A673 (cell line): ENCODE measurements at regions not wholly inside any gene's neighbourhood (a gene's known extent, or its start where the extent isn't known, plus 50 kb on each side); places are given as distances from the start of the nearest gene placed in this dataset.

Experiments used
- EZH2 ChIP-seq: fragments of 200-600 bp; sonication (generic); IDR thresholded peaks from 2 replicates; pipeline ENCODE4 v1.6.1; 2017; ENCODE audit warnings: borderline replicate concordance, low read depth, mild to moderate bottlenecking, mixed read lengths, antibody characterized with exemption, low read length; ENCODE audit not compliant: poor library complexity, severe bottlenecking
- TF ChIP-seq, protein P1 (sequence below): fragments of 300-800, 200-600 bp; sonication (generic); conservative IDR thresholded peaks from 2 replicates; pipeline ENCODE4 v1.5.1; 2017; ENCODE audit warnings: low read depth, mild to moderate bottlenecking, antibody characterized with exemption, low read length, moderate library complexity, mixed read lengths

DNA sequence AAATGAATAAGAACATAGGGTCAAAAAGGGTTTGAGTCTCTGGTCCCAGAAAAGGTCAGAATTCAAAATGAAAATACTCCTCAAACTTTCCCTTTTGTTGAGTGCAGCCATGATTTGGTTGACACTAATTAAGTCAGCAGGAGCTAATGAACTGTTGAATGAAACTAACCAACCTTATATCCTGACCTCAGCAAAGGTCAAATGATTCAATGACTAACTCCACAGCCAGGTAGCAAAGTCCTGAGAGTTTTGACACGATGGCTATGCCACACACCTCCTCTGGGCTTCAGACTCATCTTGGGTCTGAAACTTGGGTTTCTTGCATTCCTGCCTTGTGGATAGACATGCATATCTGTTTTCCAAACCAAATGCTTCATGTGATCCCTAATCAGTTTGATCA, 172.3 kb downstream of the INO80D start:
- TF ChIP-seq, protein P1, sequence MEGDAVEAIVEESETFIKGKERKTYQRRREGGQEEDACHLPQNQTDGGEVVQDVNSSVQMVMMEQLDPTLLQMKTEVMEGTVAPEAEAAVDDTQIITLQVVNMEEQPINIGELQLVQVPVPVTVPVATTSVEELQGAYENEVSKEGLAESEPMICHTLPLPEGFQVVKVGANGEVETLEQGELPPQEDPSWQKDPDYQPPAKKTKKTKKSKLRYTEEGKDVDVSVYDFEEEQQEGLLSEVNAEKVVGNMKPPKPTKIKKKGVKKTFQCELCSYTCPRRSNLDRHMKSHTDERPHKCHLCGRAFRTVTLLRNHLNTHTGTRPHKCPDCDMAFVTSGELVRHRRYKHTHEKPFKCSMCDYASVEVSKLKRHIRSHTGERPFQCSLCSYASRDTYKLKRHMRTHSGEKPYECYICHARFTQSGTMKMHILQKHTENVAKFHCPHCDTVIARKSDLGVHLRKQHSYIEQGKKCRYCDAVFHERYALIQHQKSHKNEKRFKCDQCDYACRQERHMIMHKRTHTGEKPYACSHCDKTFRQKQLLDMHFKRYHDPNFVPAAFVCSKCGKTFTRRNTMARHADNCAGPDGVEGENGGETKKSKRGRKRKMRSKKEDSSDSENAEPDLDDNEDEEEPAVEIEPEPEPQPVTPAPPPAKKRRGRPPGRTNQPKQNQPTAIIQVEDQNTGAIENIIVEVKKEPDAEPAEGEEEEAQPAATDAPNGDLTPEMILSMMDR, result no peak
- TF ChIP-seq EZH2, result no peak
